Suprapubic skin (tissue), 4 donors: ENCODE measurements at regions not wholly inside any gene's neighbourhood (a gene's known extent, or its start where the extent isn't known, plus 50 kb on each side); places are given as distances from the start of the nearest gene placed in this dataset.

Experiments used
- DNase-seq, 2 donors: peaks; one replicate each; pipeline ENCODE4 v3.0.0-alpha.2; 2019; ENCODE audit warnings: low spot score in 2 of 2
- H3K27ac ChIP-seq: fragments of 200-600 bp; sonication (generic); one replicate; pipeline ENCODE4 v1.5.1; 2019
- H3K27me3 ChIP-seq: fragments of 200-600 bp; sonication (generic); one replicate; pipeline ENCODE4 v1.5.1; 2019
- H3K36me3 ChIP-seq: fragments of 200-600 bp; sonication (generic); one replicate; pipeline ENCODE4 v1.5.1; 2019
- H3K4me1 ChIP-seq: fragments of 200-600 bp; sonication (generic); one replicate; pipeline ENCODE4 v1.5.1; 2019
- H3K4me3 ChIP-seq: fragments of 200-600 bp; sonication (generic); one replicate; pipeline ENCODE4 v1.5.1; 2019; ENCODE audit warnings: mild to moderate bottlenecking
- H3K9me3 ChIP-seq: fragments of 200-600 bp; sonication (generic); one replicate; pipeline ENCODE4 v1.5.1; 2019
- CTCF ChIP-seq, 2 donors: fragments of 200-600 bp in 1 of 2; fragments of 450-650 bp in 1 of 2; sonication (generic) in 1 of 2; IDR thresholded peaks; one replicate each; pipeline ENCODE4 v1.5.1; 2016 to 2019; ENCODE audit warnings: antibody characterized with exemption in 2 of 2, mild to moderate bottlenecking in 1 of 2, moderate library complexity in 1 of 2
- EP300 ChIP-seq: sonication (generic); formaldehyde crosslinking; IDR thresholded peaks from one replicate; pipeline ENCODE4 v1.6.1; 2017; ENCODE audit warnings: antibody characterized with exemption
- POLR2A ChIP-seq, 2 donors: fragments of 450-650 bp; IDR thresholded peaks; one replicate each; pipeline ENCODE4 v1.6.1; 2017; ENCODE audit warnings: antibody characterized with exemption in 2 of 2, mild to moderate bottlenecking in 2 of 2, moderate library complexity in 2 of 2
- POLR2AphosphoS5 ChIP-seq, 3 donors: sonication (generic); formaldehyde crosslinking; IDR thresholded peaks; one replicate each; pipeline ENCODE4 v1.6.1; 2017; ENCODE audit warnings: antibody characterized with exemption in 3 of 3
- WGBS: methylation state at CpG from one replicate; pipeline ENCODE4 v1.1.5; 2018; 5-methylcytosine and 5-hydroxymethylcytosine counted together

- Histone ChIP-seq H3K27ac (no peak overlapping the region), H3K27me3 (no peaks in the 10 kb centered on the region), H3K9me3 (no peaks in the 10 kb centered on the region), H3K4me1 (no peaks in the 10 kb centered on the region), H3K36me3 (no peaks in the 10 kb centered on the region), H3K4me3 (no peak overlapping the region)
- DNase-seq = no peak
- WGBS = 40% methylated on average over 2 of the region's 2 CpGs
- TF ChIP-seq POLR2AphosphoS5 (IDR thresholded peaks at IDR 0.05) (no peak), EP300 (no peak), CTCF (IDR thresholded peaks at IDR 0.05) (no peak), POLR2A (IDR thresholded peaks at IDR 0.05) (no peak)
These were observed 627.3 kb upstream of the NUDT12 start for GRCh38 chr5:104189909-104190308.

DNA sequence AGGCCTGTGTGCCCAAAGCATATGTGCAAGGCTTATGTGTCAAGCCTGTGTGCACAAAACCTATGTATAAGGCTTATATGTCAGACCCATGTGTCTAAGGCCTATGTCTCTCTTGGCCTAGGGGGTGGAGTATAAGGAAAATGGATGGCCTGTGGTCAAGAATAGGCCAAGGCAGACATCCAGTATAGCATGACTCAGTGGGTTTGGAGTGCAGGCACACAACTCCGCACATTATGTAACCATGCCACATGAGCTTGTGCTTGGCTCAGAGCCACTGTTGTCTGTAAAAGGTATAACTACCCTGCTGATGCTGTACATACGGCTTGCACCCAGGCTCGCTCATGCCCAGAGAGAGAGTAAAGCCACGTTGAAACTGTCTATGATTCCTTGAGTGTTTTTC is 626.4 kb upstream of the NUDT12 start:
- no peak overlapping the region for H3K4me3 ChIP-seq
- no peak overlapping the region for H3K27ac ChIP-seq
- H3K36me3 ChIP-seq = no peaks in the 10 kb centered on the region
- no peaks in the 10 kb centered on the region for H3K4me1 ChIP-seq
- no peak for TF ChIP-seq POLR2A (IDR thresholded peaks at IDR 0.05)
- H3K27me3 ChIP-seq = no peaks in the 10 kb centered on the region
- 80% methylated on average over 4 of the region's 4 CpGs for WGBS
- no peak for DNase-seq
- H3K9me3 ChIP-seq = no peaks in the 10 kb centered on the region

DNA sequence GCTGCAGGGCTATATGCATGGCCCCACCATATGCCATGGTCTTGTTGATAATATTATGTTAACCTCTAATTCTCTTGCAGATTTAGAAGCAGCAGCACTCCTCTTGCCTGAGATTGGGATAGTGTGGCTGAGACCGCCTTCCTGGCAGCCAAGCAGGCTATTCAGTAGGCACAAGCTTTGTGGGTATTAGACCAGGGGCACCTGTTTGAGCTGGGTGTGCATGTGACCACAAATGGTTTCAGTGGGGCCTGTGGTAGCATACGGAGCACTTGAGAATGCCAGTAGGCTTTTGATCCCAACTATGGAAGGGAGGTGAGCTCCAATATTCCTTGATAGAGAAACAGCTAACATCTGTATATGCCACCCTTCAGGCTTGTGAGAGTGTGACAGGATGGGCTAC is 625.1 kb upstream of the NUDT12 start:
- TF ChIP-seq CTCF (IDR thresholded peaks at IDR 0.05) (no peak), EP300 (no peak), POLR2AphosphoS5 (IDR thresholded peaks at IDR 0.05) (no peak), POLR2A (IDR thresholded peaks at IDR 0.05) (no peak)
- DNase-seq = no peak
- 96% methylated on average over 2 of the region's 2 CpGs for WGBS

DNA sequence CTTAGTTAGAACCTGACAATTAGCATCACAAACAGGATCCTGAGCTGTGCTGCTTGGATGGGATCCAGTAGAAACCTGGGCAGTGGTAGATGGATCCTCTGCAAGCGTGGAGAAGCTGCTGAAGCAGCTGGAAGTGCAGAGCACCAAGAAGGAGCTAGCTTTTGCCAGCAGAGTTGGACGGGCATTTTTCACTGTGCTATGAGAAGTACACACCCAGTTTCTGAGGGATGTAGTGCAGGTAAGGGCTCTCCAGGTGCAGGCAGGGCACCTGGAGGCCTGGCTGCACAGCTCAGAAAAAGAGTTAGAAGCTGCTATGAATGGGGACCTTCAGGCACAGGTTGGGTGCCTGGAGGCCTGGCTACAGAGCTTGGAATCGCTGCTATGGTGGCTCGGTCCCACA is 623.9 kb upstream of the NUDT12 start:
- Histone ChIP-seq H3K4me3 (no peak overlapping the region), H3K36me3 (no peaks in the 10 kb centered on the region)

More for the DNA sequence above, 625.1 kb upstream of the NUDT12 start:
- no peak overlapping the region for H3K27ac ChIP-seq
- H3K9me3 ChIP-seq = no peaks in the 10 kb centered on the region
- no peaks in the 10 kb centered on the region for H3K27me3 ChIP-seq
- no peaks in the 10 kb centered on the region for H3K4me1 ChIP-seq
- H3K36me3 ChIP-seq = no peaks in the 10 kb centered on the region
- no peak overlapping the region for H3K4me3 ChIP-seq

GRCh38 chr5:104186100-104186499 is 623.5 kb upstream of the NUDT12 start:
- peak in 1 of 3 donors; percentile 49 for TF ChIP-seq POLR2AphosphoS5 (IDR thresholded peaks at IDR 0.05)
- TF ChIP-seq CTCF (IDR thresholded peaks at IDR 0.05) = no peak
- TF ChIP-seq POLR2A (IDR thresholded peaks at IDR 0.05) = no peak
- WGBS = 63% methylated on average over 7 of the region's 7 CpGs
- Histone ChIP-seq H3K9me3 (no peaks in the 10 kb centered on the region), H3K4me3 (no peak overlapping the region), H3K36me3 (no peaks in the 10 kb centered on the region), H3K27ac (no peak overlapping the region), H3K4me1 (no peaks in the 10 kb centered on the region), H3K27me3 (no peaks in the 10 kb centered on the region)
- peak in 1 of 2 donors; percentile 63 for DNase-seq

More for the DNA sequence above, 623.9 kb upstream of the NUDT12 start:
- no peak for DNase-seq
- TF ChIP-seq CTCF (IDR thresholded peaks at IDR 0.05) (no peak), EP300 (no peak), POLR2AphosphoS5 (IDR thresholded peaks at IDR 0.05) (no peak), POLR2A (IDR thresholded peaks at IDR 0.05) (no peak)
- Histone ChIP-seq H3K27ac (no peak overlapping the region), H3K4me1 (no peaks in the 10 kb centered on the region), H3K9me3 (no peaks in the 10 kb centered on the region), H3K27me3 (no peaks in the 10 kb centered on the region)
- WGBS = 79% methylated on average over 4 of the region's 4 CpGs

GRCh38 chr5:104184264-104184663 is 621.7 kb upstream of the NUDT12 start:
- H3K27ac ChIP-seq = no peak overlapping the region
- WGBS = 84% methylated on average over 3 of the region's 3 CpGs
- DNase-seq = no peak
- H3K27me3 ChIP-seq = no peaks in the 10 kb centered on the region
- TF ChIP-seq CTCF (IDR thresholded peaks at IDR 0.05) (no peak), EP300 (no peak), POLR2A (IDR thresholded peaks at IDR 0.05) (no peak), POLR2AphosphoS5 (IDR thresholded peaks at IDR 0.05) (no peak)
- H3K36me3 ChIP-seq = no peaks in the 10 kb centered on the region
- H3K9me3 ChIP-seq = no peaks in the 10 kb centered on the region
- no peaks in the 10 kb centered on the region for H3K4me1 ChIP-seq
- H3K4me3 ChIP-seq = no peak overlapping the region
